GM21360 (cell line): ENCODE measurements at regions not wholly inside any gene's neighbourhood (a gene's known extent, or its start where the extent isn't known, plus 50 kb on each side); places are given as distances from the start of the nearest gene placed in this dataset.

Source experiments
- ATAC-seq: cut with Tn5 transposase; IDR thresholded peaks from one replicate; pipeline ENCODE4 v1.9.1; 2021; ENCODE audit warnings: mild to moderate bottlenecking, moderate library complexity; ENCODE audit not compliant: unreplicated experiment

DNA sequence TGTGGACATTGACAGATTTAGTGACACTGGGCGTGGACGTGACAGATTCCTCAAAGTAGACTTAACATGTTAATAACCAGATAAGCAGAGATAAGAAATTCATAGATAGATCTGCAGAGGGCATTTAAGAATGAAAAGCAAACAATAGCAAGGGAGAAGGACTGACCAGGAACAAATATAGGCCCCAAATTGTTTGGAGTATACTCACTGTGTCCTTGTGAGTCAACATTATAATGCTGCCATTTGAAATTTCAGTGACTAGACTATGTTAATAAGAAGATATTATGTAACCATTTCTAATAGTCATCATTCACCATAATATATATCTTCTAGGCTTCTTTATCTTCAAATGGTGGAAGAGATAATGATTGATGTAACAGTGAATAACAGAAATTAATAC lies 78.1 kb upstream of the SLC38A11 start:
- ATAC-seq: no peak

DNA sequence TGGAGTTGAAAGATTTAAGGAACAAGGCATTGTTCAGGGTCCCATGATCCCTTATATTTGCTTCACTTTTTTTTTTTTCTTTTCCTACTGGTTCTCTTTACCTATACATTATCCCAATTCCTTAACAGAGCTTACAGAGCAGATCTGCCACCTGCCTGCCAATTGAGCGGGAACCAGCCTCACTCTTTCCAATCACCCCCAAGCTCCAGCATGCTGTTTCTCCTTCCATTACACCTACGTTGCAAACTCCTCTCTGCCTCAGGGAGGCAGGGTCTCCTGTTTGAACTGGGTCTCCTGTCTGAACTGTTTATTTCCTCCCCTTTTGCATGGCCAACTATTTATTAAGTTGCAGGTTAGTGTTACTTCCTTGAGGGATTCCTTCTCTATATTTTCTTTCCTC lies 77.2 kb upstream of the SLC38A11 start:
- no peak for ATAC-seq

GRCh38 chr2:165024199-165024598 lies 68.9 kb upstream of the SLC38A11 start:
- no peak for ATAC-seq

DNA sequence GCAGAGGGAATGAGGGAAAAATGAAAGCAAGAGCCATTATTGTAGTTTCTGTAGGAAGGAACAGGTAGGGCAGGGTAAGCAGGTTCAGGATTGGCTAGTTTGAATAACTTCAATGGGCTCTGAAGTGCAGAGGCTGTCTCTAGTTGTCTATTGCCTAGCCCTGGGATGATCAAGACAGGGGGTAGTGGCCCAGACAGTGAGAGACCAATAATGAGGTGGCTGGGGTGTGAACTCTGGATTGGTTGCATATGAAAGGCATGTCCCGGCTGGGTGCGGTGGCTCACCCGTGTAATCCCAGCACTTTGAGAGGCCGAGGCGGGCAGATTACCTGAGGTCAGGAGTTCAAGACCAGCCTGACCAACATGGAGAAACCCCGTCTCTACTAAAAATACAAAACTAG lies 67.5 kb upstream of the SLC38A11 start:
- ATAC-seq: no peak

- no peak for ATAC-seq
These were observed 62.8 kb upstream of the SLC38A11 start for GRCh38 chr2:165017966-165018596.

DNA sequence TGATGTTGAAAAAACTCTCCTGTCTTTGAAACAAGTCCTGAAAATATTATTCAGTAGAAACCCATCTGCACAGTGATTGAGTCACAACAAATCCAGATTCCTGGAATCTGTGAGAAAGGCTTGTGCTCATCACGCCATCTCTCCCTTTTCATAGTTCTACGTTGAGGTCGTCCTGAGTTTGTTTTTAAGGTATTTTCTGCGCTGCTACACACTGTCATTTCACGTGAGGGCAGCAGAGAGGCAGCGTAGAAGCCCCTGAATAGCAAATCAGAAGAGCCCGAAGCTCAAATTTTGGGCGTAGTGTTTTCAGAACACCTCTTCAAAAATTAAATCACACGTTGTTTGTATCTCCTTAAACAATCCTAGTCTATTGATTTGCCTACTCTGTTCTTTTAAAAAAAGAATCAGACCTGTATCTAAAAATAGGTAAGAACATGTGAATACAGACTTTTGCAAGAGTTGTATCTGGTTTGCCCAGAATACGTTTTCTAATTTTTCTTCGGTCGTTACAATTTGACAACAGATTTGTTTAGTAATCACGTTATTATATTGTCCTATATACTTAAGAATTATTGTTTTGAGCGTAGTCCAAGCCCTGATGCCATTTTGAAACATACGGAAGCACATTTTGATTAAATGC lies 61.6 kb upstream of the SLC38A11 start:
- peak; percentile 70 for ATAC-seq

DNA sequence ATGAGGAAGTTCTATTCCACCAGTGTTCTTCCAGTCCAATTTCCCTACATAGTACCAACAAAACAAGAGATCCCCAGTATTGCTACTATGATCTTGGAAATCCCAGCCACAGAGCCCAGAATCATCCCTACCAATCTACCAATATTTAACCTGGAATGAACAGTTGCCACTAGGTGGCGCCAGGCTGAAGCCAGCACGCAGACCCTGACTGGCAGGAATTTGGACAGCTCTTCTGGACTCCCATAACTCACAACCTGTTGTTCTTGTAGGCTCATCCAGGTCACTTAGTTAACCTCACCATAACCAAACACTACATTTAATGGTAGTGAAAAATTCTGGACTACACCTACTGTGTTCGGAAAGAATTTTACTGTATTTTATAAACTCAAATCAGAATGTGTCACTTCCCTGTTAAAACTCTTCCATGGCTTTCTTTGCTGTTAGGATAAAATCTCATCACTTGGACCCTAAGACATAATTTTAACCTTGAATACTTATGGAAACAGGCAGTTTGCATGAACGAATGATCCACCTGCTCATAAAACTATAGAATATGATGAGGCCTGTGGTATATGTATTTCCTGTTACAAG lies 59.8 kb upstream of the SLC38A11 start:
- ATAC-seq: peak; percentile 78

DNA sequence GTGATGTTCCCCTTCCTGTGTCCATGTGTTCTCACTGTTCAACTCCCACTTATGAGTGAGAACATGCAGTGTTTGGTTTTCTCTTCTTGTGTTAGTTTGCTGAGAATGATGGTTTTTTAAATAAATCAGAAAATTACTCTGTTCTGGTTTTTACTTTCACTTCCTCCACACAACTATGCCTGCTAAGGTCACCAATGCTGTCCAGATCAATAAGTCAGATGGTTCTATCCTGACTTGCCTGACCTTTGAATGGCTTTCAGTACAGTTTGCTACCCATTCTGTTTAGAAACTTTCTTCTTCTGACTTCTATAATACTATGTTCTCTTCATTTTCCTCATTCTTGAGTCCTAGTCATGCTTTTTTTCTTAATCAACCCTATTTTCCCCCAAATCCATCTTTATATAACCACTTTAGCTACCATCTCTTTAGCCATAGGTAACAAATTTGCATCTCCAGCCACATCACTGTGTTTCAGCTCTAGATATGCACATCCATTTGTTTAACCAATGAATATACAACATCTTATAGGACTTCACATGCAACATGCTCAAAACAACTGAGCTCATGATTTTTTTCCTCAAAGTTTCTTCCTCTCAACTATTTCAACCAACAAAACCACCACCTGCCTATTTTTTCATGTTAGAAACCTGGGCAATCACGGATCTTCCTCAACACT lies 58.8 kb upstream of the SLC38A11 start:
- no peak for ATAC-seq

GRCh38 chr2:165011199-165011598 lies 55.9 kb upstream of the SLC38A11 start:
- no peak for ATAC-seq

DNA sequence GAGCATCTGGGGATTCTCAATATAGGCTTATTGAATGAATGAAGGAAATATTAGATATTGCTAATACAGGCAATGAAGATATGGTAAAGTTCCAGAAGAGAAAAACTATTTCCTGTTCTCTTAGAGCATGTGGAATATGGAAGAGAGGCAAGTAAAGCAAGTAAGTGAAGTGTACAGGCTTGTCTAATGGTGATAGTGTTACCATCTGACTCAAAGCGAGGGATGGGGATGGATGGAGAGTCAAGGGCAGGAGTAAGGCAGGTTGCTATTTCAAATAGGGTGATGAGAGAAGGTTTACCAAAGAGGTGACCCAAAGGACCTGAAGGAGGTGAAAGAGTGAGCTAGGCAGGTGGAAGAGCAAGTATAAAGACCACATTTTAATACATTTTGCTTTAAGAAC lies 55.2 kb upstream of the SLC38A11 start:
- ATAC-seq: no peak

DNA sequence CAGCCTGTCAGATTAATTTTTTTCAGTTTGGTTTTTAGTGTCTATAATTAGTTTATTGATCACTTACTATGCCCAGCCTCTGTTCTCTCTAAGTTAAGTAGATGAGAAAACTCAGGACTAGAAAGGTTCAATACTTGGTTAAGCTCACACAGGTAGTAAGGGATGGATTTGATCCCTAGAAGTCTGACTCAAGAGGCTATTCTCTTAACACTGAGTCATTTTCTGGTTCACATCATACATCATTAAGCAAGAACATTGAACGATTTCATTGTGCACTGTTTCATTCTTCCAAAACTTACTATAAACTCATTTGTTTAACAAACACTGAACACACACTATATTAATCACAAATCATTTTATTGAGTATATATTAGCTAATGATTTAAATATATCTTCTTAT lies 54.1 kb upstream of the SLC38A11 start:
- no peak for ATAC-seq

DNA sequence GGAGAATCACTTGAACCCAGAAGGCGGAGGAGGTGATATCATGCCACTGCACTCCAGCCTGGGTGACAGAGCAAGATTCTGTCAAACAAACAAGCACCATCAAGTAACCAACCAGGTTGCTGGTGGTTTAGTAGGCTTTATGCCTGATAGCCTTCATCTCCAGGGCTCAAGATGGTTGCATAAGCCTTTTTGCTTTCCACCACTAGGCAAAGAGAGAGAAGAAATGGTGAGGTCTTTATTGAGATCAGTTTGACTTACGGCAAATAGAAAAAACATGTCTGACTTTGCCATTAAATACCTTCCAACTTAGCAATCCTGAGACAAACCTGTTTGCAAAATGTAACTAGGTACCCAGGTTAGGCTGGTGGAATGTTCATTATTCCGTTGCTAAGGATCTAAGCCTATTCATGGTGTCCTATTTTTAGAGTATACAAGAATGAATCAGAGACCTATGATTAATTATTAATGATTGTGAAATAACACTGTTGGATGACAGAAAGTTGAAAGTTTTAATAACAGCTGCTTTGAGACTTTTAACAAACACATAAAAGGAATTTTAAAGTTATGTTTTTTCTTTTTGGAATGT lies 53.5 kb upstream of the SLC38A11 start:
- no peak for ATAC-seq

- ATAC-seq: no peak
These were observed 51.9 kb upstream of the SLC38A11 start for GRCh38 chr2:165007161-165007744.
